HG02885 (cell line): ENCODE measurements at regions not wholly inside any gene's neighbourhood (a gene's known extent, or its start where the extent isn't known, plus 50 kb on each side); places are given as distances from the start of the nearest gene placed in this dataset.

Experiments
- ATAC-seq: cut with Tn5 transposase; IDR thresholded peaks from one replicate; pipeline ENCODE4 v1.9.1; 2021; ENCODE audit warnings: mild to moderate bottlenecking; ENCODE audit not compliant: unreplicated experiment, poor library complexity

GRCh38 chrX:14476205-14476604, 53.1 kb upstream of the GLRA2 start:
- ATAC-seq = no peak

DNA sequence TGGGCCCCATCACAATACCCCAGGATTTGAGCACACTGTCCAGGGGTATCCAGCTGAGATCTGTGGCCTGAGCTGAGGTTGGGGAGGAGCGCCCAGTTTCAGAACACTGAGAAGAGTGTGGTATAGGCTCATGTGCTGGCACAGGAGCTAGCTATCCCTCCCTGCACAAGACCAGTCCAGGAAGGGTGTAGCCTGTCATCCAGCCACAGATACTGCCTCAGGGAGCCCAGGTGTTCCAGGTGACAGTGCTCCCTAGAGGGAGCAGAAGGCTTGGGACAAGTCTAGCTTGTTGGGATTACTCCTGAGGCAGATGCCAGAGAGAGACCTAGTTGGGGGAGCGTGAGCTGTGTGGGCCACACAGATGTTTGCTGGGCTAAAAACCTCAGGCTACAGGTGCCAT, 79.6 kb upstream of the GLRA2 start:
- no peak for ATAC-seq

- no peak for ATAC-seq
Observed at GRCh38 chrX:14448406-14448805, 80.9 kb upstream of the GLRA2 start.

- no peak for ATAC-seq
Observed at GRCh38 chrX:14440106-14440505, 89.2 kb upstream of the GLRA2 start.

DNA sequence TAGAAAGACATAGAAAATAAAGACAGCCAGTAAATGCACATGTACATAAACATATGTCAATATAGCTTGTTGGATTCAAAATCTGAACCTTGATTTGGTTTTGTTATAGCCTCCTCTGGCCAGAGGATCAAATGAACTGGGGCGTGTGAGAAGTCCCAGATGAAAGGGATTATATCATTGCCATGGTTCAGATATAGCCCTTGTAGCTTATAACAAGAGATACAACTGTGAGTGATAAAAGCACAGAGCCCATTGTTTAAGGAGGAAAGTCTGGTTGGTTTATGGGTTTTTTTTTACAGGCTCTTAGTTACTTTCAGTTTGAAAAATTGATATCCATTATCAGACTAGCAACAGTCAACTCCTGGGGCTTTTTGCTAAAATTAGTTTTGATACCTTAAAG, 101.7 kb upstream of the GLRA2 start:
- ATAC-seq = no peak

DNA sequence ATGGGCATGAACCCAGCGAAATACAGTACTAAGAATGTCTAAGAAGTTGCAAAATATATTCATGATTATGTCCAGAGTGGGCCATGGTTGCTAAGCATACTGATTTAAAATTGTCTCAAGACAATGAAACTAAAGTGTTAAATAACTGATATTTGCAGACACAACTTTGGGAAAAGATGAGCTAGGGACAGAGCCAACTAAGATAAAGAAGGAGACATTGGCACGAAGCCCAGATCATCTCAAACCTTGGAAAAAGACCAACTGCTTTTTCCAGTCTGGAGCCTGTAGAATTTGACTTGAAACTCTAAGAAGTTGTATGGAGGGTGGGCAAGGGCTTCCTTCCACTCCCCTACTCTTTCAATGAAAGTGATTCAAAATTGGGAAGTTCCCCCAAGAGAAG, 108.5 kb upstream of the GLRA2 start:
- no peak for ATAC-seq

- ATAC-seq = no peak
Observed at GRCh38 chrX:14412686-14413085, 116.7 kb upstream of the GLRA2 start.

GRCh38 chrX:14411326-14411725, 118.0 kb upstream of the GLRA2 start:
- ATAC-seq = no peak

- no peak for ATAC-seq
Observed at GRCh38 chrX:14409341-14409740, 120.0 kb upstream of the GLRA2 start.

GRCh38 chrX:14406225-14406624, 123.1 kb upstream of the GLRA2 start:
- no peak for ATAC-seq

DNA sequence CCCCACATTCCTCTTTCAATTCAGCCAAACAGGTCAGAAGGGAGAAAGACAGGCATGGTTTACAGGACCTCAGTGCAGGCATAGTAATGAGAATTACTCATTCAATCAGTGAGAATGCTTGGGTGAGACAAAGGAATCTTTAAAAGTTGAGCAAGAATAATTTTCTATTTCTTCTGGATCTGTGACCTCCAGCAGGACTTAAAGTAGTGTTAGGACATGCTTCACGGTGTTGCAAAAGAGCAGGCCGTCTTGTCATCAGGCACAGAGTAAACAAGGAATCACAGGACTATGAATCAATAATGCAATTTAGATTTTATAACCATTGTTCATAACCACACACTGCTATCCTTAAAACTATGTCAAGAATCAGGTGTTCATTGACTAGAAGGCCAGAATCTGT, 130.6 kb upstream of the GLRA2 start:
- no peak for ATAC-seq

DNA sequence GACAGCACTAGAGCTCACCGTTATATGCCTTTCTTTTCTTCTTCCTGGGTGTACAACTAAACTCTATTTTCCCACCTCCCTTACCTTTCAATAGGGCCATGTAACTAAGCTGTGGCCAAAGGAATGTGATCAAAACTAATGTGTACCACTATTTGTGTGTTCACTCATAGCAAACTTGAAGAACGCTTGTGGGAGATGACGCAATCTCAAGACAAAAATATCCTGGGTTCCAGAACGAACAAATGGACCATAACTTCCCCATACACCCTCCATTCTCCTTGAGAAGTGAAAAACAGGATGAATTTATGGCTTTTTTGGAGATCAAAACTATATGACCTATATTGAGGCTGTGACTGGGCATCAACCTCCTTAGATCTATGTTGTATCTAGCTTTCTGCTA, 139.7 kb upstream of the GLRA2 start:
- no peak for ATAC-seq

- no peak for ATAC-seq
Observed at GRCh38 chrX:14386981-14387380, 142.4 kb upstream of the GLRA2 start.

GRCh38 chrX:14380044-14380443, 149.3 kb upstream of the GLRA2 start:
- no peak for ATAC-seq

- ATAC-seq = no peak
Observed at GRCh38 chrX:14377427-14377826, 151.9 kb upstream of the GLRA2 start.

DNA sequence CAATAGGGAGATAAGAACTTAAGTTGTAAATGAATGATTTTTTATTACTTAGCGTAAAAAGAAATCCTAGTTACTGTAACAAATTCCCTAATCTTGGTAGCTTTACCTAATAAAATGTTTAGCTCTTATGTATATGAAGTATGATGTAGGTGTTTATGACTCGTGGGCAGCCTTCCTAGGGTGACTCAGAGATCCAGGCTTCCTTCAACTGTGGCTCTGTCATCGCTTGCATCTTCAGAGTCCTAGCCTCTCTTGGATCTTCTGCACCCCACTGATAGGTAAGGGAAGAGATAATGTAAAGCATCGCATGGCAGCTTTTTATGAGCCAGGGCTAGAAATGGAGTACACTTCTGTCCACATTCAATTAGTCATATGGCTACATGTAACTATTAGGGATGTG, 165.6 kb upstream of the GLRA2 start:
- no peak for ATAC-seq

DNA sequence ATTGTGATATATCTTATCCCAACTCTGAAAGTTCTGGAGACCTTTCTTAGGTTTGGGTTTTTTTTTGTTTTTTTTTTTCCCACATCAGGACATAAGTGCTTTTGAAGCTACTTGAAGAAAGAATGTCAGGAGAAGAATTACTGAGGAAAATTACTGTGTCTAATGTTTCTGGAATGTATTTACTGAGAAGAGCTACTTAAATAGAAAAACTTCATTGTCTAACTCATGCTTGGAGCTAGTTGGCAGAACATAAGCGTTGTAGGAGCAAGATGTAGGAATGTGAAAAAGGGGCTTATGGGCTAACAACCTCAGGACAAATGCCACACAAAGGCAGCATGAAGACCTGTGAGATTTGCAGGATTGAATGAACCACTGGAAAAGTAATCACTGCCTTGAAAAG, 166.6 kb upstream of the GLRA2 start:
- ATAC-seq = no peak

DNA sequence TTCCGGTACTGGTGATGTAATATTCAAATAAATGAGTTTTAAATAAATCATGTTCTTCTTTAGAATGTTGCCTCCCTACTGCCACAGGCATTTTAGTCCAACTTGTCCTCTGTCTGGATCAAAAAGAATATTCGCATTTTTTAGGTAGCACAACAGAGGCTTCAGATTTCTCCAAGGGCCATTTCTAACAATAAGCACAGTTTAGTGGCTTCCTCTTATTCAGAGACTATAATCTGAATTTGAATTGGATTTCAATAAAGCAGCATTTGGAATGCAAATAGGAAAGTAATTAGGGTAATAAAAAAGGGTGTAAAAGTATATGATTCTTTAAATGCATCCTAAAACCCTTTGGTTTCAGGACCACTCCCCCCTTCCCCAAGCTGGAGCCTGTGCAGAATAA, 167.9 kb upstream of the GLRA2 start:
- ATAC-seq = no peak

DNA sequence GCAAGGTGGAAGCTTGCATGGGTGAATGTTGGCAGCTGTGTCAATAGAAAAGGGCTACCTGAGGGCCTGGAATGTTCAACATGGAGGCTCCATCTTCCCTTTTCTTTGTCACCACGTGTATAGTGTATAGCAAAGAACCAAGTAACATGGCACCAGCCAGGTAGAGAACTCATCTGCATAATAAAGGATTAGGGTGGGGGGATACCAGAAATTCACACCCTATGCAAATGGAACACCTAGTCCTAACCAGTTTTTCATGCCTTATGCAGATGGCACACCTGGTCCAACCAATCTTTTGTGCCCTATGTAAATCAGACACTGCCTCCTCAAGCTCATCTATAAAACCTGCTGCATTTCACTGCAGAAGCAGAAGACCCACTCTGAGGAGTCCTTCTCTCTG, 169.6 kb upstream of the GLRA2 start:
- no peak for ATAC-seq

DNA sequence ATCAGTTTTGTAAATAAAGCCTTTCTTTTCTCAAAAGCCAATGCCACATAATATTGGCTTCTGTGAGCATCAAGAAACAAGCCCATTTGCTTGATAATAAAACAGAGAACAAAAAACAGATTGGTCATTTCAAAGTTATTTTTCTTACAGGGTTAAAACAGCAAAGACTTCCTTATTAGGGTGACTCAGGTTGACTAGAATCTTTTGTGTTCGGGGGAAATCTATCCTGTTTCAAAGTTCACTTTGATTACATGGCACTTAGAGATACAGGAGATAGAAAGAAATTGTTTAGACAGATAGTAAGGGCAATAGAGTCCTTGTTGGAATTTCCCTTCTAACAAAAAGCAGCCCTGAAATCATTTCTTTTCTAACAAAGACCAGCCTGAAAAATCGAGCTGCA, 170.0 kb upstream of the GLRA2 start:
- ATAC-seq = no peak

DNA sequence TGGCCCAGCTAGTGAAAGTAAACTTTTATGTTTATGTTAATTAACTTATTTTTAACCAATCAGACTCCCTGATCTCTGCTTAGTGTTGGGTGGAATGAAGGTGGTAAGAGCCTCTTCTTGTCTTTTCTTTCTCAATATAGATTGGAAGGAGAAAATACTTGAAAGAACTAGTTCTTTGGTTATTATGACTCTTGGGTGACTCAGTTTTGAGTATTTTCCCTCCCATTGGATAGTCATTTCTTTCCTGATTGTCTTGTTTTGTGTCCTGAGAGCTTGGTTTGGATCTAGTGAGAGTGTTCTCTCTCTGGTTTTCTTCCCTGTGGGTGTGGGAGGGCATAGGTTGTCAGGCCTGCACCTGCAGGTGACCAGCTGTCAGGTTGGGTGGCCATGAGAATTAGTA, 172.0 kb upstream of the GLRA2 start:
- no peak for ATAC-seq

DNA sequence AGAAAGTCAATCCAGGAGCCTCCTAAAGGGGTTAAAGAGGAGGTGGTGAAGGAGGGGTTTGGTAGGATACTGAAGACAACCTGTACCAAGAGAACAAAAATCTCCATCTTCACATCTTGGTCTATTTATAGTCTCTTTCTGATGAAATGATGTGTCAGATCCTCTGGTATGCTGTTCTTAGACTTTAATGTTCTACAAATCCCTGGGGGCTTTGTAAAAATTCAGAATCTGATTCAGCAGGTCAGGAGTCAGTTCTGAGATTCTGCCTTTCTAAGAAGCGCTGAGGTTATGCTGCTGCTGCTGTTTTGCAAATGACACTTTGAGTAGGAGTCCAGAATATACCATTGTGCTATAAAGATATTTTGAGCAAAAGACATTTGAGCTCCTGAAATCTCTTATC, 172.9 kb upstream of the GLRA2 start:
- ATAC-seq = no peak

DNA sequence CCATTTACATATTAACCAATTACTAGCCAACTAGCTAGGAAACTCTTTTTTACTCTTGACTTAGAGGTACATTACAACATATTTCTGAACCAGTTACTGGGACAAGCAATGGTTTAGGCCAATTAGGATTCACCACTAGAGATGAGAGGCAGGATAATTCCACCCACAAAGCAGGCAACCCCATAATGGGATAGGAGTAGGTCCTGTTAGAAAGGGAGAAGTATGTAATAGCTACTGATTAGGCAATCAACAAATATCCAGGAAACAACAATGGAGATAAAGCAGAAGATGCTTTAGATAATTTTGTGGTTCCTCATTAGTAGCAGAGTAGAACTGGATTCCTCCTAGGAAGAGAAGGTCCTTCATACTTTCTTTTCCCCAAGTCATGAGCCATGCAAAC, 173.8 kb upstream of the GLRA2 start:
- no peak for ATAC-seq
